ENCODE measurements at regions not wholly inside any gene's neighbourhood (a gene's known extent, or its start where the extent isn't known, plus 50 kb on each side); places are given as distances from the start of the nearest gene placed in this dataset.

DNA sequence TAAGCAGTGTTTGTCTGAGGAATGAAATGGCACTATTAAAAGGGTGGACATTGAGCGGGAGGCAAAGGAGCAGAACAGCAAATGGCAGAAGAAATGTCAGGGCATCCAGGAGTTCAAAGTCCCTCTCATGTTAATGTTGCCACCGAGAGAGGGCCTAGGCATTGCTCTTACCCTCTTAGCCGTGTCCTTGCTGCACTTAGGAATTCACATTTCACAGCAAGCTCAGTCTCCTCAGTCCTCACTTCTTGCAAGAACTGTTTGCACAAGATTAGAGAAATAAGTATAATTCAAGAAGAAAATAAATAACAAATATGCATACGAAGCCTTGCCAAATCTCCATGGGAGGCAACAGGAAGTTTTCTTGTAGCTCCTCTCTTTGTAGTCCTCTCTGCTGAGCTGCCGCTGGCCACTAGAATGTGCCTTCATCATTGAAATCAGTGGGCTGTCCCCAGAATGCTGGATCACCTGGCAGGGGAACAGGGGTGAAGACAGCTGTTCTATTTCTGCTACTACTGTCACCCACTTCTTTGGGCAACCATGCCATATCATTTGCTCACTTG, 205.8 kb downstream of the ZNF326 start:
- TF ChIP-seq POLR2A (IDR thresholded peaks at IDR 0.05; ENCODE audit: low read depth, low read length) = no peak
- TF ChIP-seq POLR2AphosphoS5 (IDR thresholded peaks at IDR 0.05; ENCODE audit: low read depth, low read length) = no peak
- TF ChIP-seq TAF1 (IDR thresholded peaks at IDR 0.05; ENCODE audit: borderline replicate concordance, low read depth, low read length) = no peak

All from GM12892 (cell line).